Liver (tissue), 3 donors: ENCODE measurements at regions not wholly inside any gene's neighbourhood (a gene's known extent, or its start where the extent isn't known, plus 50 kb on each side); places are given as distances from the start of the nearest gene placed in this dataset.

Experiments
- JUND ChIP-seq, 2 donors: IDR thresholded peaks; 2 replicates each; pipeline ENCODE4 v1.6.1; 2016; ENCODE audit warnings: antibody characterized with exemption in 2 of 2
- TF ChIP-seq, protein P1 (sequence below): IDR thresholded peaks from 2 replicates; pipeline ENCODE4 v1.6.1; 2016; ENCODE audit warnings: antibody characterized with exemption
- TF ChIP-seq, protein P2 (sequence below): fragments of 150-350 bp; IDR thresholded peaks from 2 replicates; pipeline ENCODE4 v1.5.1; 2017; ENCODE audit warnings: improper control_type of control experiment, low read depth, low read length; ENCODE audit not compliant: missing input control
- donor health status: healthy.
- donor health status: healthy.

DNA sequence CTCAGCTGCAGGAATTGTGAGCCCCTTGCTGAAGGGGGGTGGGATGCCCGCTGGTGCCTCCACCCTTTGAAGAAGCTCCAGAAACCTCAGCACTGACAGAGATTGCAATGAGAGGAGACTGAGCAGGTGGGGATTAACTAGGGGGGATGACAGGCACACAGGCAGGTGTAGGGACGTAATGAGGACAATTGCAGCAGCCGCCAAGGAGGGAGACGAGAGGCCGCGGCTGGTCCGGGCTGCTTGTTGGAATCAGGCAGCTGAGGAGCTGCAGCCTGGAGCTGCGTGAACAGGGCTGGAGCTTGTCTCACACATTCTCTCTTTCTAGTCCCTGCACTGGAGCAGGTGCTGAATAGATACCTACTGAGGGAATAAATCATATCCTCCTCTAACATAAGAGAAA is 122.0 kb upstream of the TCERG1L start:
- no peak for TF ChIP-seq JUND (IDR thresholded peaks at IDR 0.05)
- TF ChIP-seq, protein P1, sequence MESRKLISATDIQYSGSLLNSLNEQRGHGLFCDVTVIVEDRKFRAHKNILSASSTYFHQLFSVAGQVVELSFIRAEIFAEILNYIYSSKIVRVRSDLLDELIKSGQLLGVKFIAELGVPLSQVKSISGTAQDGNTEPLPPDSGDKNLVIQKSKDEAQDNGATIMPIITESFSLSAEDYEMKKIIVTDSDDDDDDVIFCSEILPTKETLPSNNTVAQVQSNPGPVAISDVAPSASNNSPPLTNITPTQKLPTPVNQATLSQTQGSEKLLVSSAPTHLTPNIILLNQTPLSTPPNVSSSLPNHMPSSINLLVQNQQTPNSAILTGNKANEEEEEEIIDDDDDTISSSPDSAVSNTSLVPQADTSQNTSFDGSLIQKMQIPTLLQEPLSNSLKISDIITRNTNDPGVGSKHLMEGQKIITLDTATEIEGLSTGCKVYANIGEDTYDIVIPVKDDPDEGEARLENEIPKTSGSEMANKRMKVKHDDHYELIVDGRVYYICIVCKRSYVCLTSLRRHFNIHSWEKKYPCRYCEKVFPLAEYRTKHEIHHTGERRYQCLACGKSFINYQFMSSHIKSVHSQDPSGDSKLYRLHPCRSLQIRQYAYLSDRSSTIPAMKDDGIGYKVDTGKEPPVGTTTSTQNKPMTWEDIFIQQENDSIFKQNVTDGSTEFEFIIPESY, result no peak
- TF ChIP-seq, protein P2, sequence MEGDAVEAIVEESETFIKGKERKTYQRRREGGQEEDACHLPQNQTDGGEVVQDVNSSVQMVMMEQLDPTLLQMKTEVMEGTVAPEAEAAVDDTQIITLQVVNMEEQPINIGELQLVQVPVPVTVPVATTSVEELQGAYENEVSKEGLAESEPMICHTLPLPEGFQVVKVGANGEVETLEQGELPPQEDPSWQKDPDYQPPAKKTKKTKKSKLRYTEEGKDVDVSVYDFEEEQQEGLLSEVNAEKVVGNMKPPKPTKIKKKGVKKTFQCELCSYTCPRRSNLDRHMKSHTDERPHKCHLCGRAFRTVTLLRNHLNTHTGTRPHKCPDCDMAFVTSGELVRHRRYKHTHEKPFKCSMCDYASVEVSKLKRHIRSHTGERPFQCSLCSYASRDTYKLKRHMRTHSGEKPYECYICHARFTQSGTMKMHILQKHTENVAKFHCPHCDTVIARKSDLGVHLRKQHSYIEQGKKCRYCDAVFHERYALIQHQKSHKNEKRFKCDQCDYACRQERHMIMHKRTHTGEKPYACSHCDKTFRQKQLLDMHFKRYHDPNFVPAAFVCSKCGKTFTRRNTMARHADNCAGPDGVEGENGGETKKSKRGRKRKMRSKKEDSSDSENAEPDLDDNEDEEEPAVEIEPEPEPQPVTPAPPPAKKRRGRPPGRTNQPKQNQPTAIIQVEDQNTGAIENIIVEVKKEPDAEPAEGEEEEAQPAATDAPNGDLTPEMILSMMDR, result no peak
